ENCODE measurements at regions not wholly inside any gene's neighbourhood (a gene's known extent, or its start where the extent isn't known, plus 50 kb on each side); places are given as distances from the start of the nearest gene placed in this dataset.

DNA sequence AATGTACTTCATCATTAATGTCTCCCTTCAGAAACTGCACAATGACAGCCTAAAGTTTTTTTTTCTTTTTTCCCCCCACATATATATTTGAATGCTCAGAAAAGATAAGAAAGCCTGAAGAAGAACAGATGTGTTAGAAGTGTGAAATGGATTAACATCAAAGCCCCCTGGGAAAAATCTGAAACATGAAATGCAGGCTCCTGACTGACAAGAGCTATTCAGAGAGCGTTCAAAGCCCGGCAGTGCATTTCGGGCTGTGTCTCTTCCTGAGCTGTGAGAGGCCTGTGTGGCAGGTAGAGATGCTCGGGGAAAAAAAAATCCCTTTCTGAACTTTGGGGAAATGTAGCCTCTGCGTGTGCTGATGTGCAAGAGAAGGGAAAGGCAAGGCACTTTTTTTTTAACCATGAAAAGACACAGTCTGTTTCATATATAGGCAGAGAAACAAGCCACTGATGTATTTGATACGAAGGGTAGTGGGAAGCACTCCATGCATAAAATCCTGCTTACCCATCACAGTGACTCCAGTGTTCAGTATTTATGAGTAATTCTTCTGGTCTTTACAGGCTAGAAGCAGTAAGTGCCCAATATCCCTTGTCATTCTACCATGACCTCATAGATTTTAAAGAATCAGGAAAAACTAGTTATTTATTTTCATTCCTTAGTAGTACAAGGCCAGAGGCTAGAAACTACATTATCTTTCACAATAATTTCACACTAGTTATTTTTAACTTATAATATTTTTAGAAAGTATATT is 1574.2 kb upstream of the PIK3C3 start:
- DNase-seq (ENCODE audit: low read depth) (peak; percentile 54), FAIRE-seq (no peak)
- no peaks in the 10 kb centered on the region for H3K36me3 ChIP-seq (ENCODE audit: control insufficient read depth, insufficient read depth, low read length)
- TF ChIP-seq, protein P1, sequence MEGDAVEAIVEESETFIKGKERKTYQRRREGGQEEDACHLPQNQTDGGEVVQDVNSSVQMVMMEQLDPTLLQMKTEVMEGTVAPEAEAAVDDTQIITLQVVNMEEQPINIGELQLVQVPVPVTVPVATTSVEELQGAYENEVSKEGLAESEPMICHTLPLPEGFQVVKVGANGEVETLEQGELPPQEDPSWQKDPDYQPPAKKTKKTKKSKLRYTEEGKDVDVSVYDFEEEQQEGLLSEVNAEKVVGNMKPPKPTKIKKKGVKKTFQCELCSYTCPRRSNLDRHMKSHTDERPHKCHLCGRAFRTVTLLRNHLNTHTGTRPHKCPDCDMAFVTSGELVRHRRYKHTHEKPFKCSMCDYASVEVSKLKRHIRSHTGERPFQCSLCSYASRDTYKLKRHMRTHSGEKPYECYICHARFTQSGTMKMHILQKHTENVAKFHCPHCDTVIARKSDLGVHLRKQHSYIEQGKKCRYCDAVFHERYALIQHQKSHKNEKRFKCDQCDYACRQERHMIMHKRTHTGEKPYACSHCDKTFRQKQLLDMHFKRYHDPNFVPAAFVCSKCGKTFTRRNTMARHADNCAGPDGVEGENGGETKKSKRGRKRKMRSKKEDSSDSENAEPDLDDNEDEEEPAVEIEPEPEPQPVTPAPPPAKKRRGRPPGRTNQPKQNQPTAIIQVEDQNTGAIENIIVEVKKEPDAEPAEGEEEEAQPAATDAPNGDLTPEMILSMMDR (IDR thresholded peaks at IDR 0.05; ENCODE audit: insufficient read depth, low read length, severe bottlenecking): no peak
- no peak overlapping the region for H3K4me3 ChIP-seq (ENCODE audit: low read depth, low read length)
- H3K27me3 ChIP-seq (ENCODE audit: control insufficient read depth, insufficient read depth, low read length): no peaks in the 10 kb centered on the region

DNA sequence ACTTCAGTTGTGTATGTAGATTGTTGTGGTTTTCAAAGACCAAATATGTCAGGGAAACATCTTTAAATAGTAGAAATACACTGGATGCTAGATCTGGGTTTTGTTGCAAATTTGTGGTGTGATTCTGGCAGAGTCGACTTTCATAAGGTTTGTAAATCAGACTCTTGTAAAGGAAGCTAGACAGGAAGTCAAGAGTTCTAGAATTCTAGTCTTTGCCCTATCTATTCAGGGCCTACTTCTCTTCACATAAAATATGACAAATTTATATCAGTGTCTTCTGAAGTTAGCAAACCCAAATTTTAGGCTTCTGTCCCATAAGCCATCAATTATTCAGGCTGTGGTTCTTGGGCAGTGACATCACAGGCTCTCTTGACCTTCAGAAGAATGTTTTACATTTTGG is 1579.2 kb upstream of the PIK3C3 start:
- no peaks in the 10 kb centered on the region for H3K36me3 ChIP-seq (ENCODE audit: control insufficient read depth, insufficient read depth, low read length)
- DNase-seq (ENCODE audit: low read depth) (no peak), FAIRE-seq (no peak)
- TF ChIP-seq, protein P1 (IDR thresholded peaks at IDR 0.05; ENCODE audit: insufficient read depth, low read length, severe bottlenecking): no peak
- H3K4me3 ChIP-seq (ENCODE audit: low read depth, low read length): no peak overlapping the region
- no peaks in the 10 kb centered on the region for H3K27me3 ChIP-seq (ENCODE audit: control insufficient read depth, insufficient read depth, low read length)

DNA sequence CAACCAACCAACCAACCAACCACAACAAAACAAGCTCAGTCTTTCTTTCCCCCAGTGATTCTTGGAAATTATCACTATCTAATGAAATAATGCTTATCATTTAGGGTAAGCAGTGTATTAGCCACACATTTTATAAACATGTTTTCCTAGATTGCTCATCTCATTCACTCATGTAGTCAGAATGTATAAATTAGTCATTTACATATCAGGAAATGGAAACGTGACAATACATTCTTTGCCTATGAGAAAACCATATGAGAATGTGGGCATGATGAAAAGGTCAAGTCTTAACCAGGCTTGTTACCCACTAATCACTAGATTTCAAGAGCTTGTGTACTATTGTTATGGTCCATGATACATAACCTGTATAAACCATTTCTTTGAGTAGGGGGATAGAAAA is 1583.4 kb upstream of the PIK3C3 start:
- DNase-seq (ENCODE audit: low read depth): peak; percentile 96
- FAIRE-seq: no peak
- no peaks in the 10 kb centered on the region for H3K27me3 ChIP-seq (ENCODE audit: control insufficient read depth, insufficient read depth, low read length)

DNA sequence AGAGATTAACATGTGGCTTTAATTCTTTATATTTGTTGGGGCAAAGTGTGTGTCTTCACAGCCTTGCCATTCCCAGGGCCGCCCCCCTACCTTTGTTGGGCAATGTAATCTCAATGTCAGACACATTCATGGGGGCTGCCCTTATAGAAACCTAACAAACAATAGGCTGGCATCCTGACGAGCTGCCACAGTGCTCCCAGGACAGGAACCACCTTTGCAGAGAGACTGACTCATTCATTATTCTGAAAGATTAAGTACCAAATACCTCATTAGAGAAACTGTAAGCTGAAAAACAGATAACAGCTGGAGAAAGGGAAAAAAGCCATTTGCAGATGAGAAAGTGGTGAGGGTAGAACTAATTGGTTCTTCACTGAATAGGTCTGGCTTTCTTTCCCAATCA is 1587.5 kb upstream of the PIK3C3 start:
- FAIRE-seq (no peak), DNase-seq (ENCODE audit: low read depth) (no peak)
- Histone ChIP-seq H3K36me3 (ENCODE audit: control insufficient read depth, insufficient read depth, low read length) (no peaks in the 10 kb centered on the region), H3K4me3 (ENCODE audit: low read depth, low read length) (no peak overlapping the region), H3K27me3 (ENCODE audit: control insufficient read depth, insufficient read depth, low read length) (no peaks in the 10 kb centered on the region)
- TF ChIP-seq, protein P1 (IDR thresholded peaks at IDR 0.05; ENCODE audit: insufficient read depth, low read length, severe bottlenecking): no peak

More for the DNA sequence above, 1583.4 kb upstream of the PIK3C3 start:
- H3K4me3 ChIP-seq (ENCODE audit: low read depth, low read length): no peak overlapping the region
- H3K36me3 ChIP-seq (ENCODE audit: control insufficient read depth, insufficient read depth, low read length): no peaks in the 10 kb centered on the region
- TF ChIP-seq, protein P1 (IDR thresholded peaks at IDR 0.05; ENCODE audit: insufficient read depth, low read length, severe bottlenecking): no peak

DNA sequence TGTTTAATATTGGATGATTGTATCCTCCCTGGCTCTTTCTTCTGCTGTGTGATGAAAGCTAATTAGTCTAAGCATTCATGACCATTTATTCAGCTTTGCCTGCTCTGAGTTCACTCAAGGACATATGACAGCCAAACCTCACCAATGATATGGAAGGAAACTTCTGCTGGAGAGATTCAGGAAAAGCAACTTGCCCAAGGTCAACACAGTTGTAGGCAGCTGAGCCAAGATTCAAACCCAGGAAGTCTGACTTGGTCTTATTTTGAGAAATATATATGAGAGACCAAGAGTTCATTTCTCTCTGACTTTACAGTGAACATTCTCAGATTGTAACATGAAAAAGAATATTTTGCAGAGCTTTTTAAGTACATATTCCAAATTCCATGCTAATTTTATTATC is 1588.5 kb upstream of the PIK3C3 start:
- DNase-seq (ENCODE audit: low read depth) (no peak), FAIRE-seq (no peak)
- Histone ChIP-seq H3K27me3 (ENCODE audit: control insufficient read depth, insufficient read depth, low read length) (no peaks in the 10 kb centered on the region), H3K4me3 (ENCODE audit: low read depth, low read length) (no peak overlapping the region), H3K36me3 (ENCODE audit: control insufficient read depth, insufficient read depth, low read length) (no peaks in the 10 kb centered on the region)
- TF ChIP-seq, protein P1 (IDR thresholded peaks at IDR 0.05; ENCODE audit: insufficient read depth, low read length, severe bottlenecking): no peak

DNA sequence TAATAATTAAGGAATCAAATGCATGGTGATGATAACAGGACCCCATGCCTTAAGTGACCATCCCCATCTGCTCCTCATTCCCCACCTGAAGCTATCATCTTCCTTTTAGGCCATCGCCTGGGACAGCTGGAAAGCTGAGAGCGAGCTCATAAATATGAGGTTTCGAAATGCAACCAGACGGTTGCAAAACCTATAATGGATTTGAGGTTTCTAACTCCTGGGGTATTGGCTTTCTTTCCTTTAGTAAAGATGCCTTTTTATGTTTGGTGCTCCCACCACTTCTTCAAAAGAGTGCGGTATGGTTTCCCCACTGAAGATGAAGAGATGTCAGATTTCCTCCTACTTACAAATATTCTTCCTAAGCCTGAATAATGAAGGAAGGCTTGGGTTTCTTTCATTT is 1589.5 kb upstream of the PIK3C3 start:
- TF ChIP-seq, protein P1 (IDR thresholded peaks at IDR 0.05; ENCODE audit: insufficient read depth, low read length, severe bottlenecking): no peak
- DNase-seq (ENCODE audit: low read depth) (no peak), FAIRE-seq (no peak)
- H3K36me3 ChIP-seq (ENCODE audit: control insufficient read depth, insufficient read depth, low read length): no peaks in the 10 kb centered on the region
- H3K27me3 ChIP-seq (ENCODE audit: control insufficient read depth, insufficient read depth, low read length): no peaks in the 10 kb centered on the region
- no peak overlapping the region for H3K4me3 ChIP-seq (ENCODE audit: low read depth, low read length)

Data from bronchial epithelial cell (primary cell).